ENCODE measurements at regions not wholly inside any gene's neighbourhood (a gene's known extent, or its start where the extent isn't known, plus 50 kb on each side); places are given as distances from the start of the nearest gene placed in this dataset.

DNA sequence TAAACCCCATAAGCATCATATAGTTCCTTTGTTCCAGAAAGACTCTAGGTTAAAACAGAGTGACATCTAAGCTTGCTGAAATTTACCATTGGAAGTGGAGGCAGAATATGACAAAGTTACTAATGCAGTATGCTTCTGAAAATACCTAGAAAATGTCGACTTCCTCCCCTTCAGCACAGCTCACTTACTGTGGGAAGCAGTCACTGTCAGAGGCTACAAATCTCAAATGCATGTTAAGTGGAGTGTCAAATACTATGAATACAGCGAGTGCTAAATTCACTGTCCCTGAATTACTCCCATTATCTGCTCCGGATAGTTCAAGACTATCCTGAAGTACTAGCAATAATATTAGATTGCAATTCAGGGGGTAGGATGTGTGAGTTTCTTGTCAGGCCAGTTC lies 1454.6 kb downstream of the AACS start:
- no peak for TF ChIP-seq CTCF (IDR thresholded peaks at IDR 0.05; ENCODE audit: extremely low read depth, low read depth, low read length)
- Histone ChIP-seq H3K36me3 (ENCODE audit: insufficient read depth, low read length) (no peaks in the 10 kb centered on the region), H3K79me2 (ENCODE audit: insufficient read depth, low read length) (no peaks in the 10 kb centered on the region), H3K27me3 (ENCODE audit: insufficient read depth, low read length) (no peaks in the 10 kb centered on the region), H3K9me3 (ENCODE audit: low read depth, low read length) (no peaks in the 10 kb centered on the region), H3K4me2 (ENCODE audit: insufficient read depth, low read length) (no peak overlapping the region), H2AFZ (ENCODE audit: low read length) (peak overlapping the region; percentile 68), H4K20me1 (ENCODE audit: insufficient read depth, low read length) (no peaks in the 10 kb centered on the region), H3K4me1 (ENCODE audit: insufficient read depth, low read length) (no peaks in the 10 kb centered on the region), H3K27ac (ENCODE audit: low read depth, low read length) (no peak overlapping the region), H3K4me3 (ENCODE audit: insufficient read depth, low read length) (no peak overlapping the region)
- peak; percentile 3 for DNase-seq (ENCODE audit: insufficient read length, low spot score, missing footprints)

DNA sequence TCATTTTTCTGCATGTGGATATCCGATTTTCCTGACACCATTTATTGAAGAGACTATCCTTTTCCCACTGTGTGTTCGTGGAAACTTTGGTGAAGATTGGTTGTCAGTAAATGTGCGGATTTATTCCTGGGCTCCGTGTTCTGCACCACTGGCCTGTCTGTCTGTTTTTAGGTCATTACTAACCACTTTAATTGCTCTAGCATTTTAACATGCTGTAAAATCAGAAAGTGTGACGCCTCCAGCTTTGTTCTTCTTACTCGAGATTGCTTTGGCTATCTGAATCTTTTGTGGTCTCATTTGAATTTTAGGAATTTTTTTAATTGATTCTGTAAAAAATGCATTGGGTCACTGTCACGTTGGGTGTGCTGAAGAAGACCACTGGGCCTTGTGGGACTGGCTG lies 1458.7 kb downstream of the AACS start:
- no peaks in the 10 kb centered on the region for H3K9me3 ChIP-seq (ENCODE audit: low read depth, low read length)
- peak overlapping the region; percentile 70 for H2AFZ ChIP-seq (ENCODE audit: low read length)
- H3K4me1 ChIP-seq (ENCODE audit: insufficient read depth, low read length), result no peaks in the 10 kb centered on the region
- H3K27me3 ChIP-seq (ENCODE audit: insufficient read depth, low read length), result no peaks in the 10 kb centered on the region
- H3K79me2 ChIP-seq (ENCODE audit: insufficient read depth, low read length), result no peaks in the 10 kb centered on the region
- H3K27ac ChIP-seq (ENCODE audit: low read depth, low read length), result no peak overlapping the region
- H4K20me1 ChIP-seq (ENCODE audit: insufficient read depth, low read length), result no peaks in the 10 kb centered on the region
- no peak for TF ChIP-seq CTCF (IDR thresholded peaks at IDR 0.05; ENCODE audit: extremely low read depth, low read depth, low read length)
- H3K4me2 ChIP-seq (ENCODE audit: insufficient read depth, low read length), result no peak overlapping the region
- no peak for DNase-seq (ENCODE audit: insufficient read length, low spot score, missing footprints)
- H3K36me3 ChIP-seq (ENCODE audit: insufficient read depth, low read length), result no peaks in the 10 kb centered on the region
- no peak overlapping the region for H3K4me3 ChIP-seq (ENCODE audit: insufficient read depth, low read length)

DNA sequence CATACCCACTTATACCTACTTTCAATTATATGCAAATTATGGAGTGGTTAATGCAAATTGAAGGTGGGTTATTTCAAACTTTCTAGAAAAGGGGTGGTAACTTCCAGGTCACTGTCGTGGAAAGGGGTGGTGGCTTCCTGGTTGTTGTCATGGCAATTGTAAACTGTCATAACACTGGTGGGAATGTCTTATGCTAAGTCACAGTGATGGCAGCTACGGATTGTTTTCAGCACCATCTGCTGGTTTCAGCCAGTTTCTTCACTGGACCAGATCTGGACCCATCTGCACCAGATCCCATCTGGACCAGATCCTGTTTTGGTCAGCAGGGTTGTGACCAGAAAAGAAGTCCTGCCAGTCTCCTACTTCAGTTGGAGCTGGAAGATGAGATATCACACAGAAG lies 1469.3 kb downstream of the AACS start:
- Histone ChIP-seq H3K79me2 (ENCODE audit: insufficient read depth, low read length) (no peaks in the 10 kb centered on the region), H4K20me1 (ENCODE audit: insufficient read depth, low read length) (no peaks in the 10 kb centered on the region), H3K27me3 (ENCODE audit: insufficient read depth, low read length) (no peaks in the 10 kb centered on the region), H3K4me3 (ENCODE audit: insufficient read depth, low read length) (no peak overlapping the region), H3K36me3 (ENCODE audit: insufficient read depth, low read length) (no peaks in the 10 kb centered on the region), H3K9me3 (ENCODE audit: low read depth, low read length) (no peaks in the 10 kb centered on the region), H3K4me2 (ENCODE audit: insufficient read depth, low read length) (no peak overlapping the region), H3K4me1 (ENCODE audit: insufficient read depth, low read length) (no peaks in the 10 kb centered on the region), H3K27ac (ENCODE audit: low read depth, low read length) (no peak overlapping the region), H2AFZ (ENCODE audit: low read length) (no peak overlapping the region)
- DNase-seq (ENCODE audit: insufficient read length, low spot score, missing footprints), result no peak
- no peak for TF ChIP-seq CTCF (IDR thresholded peaks at IDR 0.05; ENCODE audit: extremely low read depth, low read depth, low read length)

DNA sequence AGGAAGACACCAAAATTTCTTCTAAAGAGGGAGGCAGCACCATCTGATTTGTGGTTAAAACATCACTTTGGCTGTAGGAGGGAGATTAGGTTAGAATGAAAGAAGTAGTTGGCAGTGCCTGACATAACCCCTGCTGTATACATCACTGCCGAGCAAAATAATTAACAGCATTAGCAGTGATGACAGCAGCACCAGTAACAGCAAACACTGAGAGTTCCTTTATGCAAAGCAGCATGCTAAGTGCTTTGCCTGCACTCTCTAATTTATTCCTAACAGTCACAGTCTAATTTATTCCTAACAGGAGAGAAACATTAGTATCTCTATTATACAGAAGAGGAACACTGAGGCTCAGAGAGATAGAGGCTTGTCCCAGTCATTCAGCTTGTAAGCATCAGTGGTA lies 1469.7 kb downstream of the AACS start:
- no peak for TF ChIP-seq CTCF (IDR thresholded peaks at IDR 0.05; ENCODE audit: extremely low read depth, low read depth, low read length)
- Histone ChIP-seq H3K27me3 (ENCODE audit: insufficient read depth, low read length) (no peaks in the 10 kb centered on the region), H2AFZ (ENCODE audit: low read length) (no peak overlapping the region), H3K4me1 (ENCODE audit: insufficient read depth, low read length) (no peaks in the 10 kb centered on the region), H3K4me2 (ENCODE audit: insufficient read depth, low read length) (no peak overlapping the region), H4K20me1 (ENCODE audit: insufficient read depth, low read length) (no peaks in the 10 kb centered on the region), H3K79me2 (ENCODE audit: insufficient read depth, low read length) (no peaks in the 10 kb centered on the region), H3K36me3 (ENCODE audit: insufficient read depth, low read length) (no peaks in the 10 kb centered on the region), H3K27ac (ENCODE audit: low read depth, low read length) (no peak overlapping the region), H3K9me3 (ENCODE audit: low read depth, low read length) (no peaks in the 10 kb centered on the region), H3K4me3 (ENCODE audit: insufficient read depth, low read length) (no peak overlapping the region)
- no peak for DNase-seq (ENCODE audit: insufficient read length, low spot score, missing footprints)
